AG04450 (cell line): ENCODE measurements at regions not wholly inside any gene's neighbourhood (a gene's known extent, or its start where the extent isn't known, plus 50 kb on each side); places are given as distances from the start of the nearest gene placed in this dataset.

ENCODE experiments used
- CTCF ChIA-PET: fragments of 300-600, 350-600 bp; formaldehyde crosslinking; extraction: SDS; loops from one replicate; lab custom pipeline; 2022; ENCODE audit warnings: antibody characterized with exemption, inconsistent platforms; lab: Charles Lee
- POLR2A ChIA-PET: fragments of 350-600 bp; formaldehyde crosslinking; extraction: SDS; loops from one replicate; lab custom pipeline; 2021; ENCODE audit warnings: antibody characterized with exemption, inconsistent platforms; lab: Yijun Ruan, JAX
- DNase-seq: peaks from one replicate; pipeline ENCODE4 v3.0.0-alpha.2; 2011; ENCODE audit warnings: low read depth, low spot score
- H3K27ac ChIP-seq: one replicate; pipeline ENCODE4 v1.5.1; 2012; ENCODE audit warnings: low read depth, low read length, control low read depth
- H3K27me3 ChIP-seq: one replicate; pipeline ENCODE4 v1.6.0; 2012; ENCODE audit warnings: low read length; ENCODE audit not compliant: control insufficient read depth, insufficient read depth
- H3K4me3 ChIP-seq: 2 replicates; pipeline ENCODE4 v1.5.1; 2011; ENCODE audit warnings: mild to moderate bottlenecking, low read depth, low read length, control low read depth
- H3K9me3 ChIP-seq: 2 replicates; pipeline ENCODE4 v1.5.1; 2012; ENCODE audit warnings: low read length; ENCODE audit not compliant: control insufficient read depth, insufficient read depth
- TF ChIP-seq, protein P1 (sequence below): IDR thresholded peaks from 2 replicates; pipeline ENCODE4 v1.5.1; 2011; ENCODE audit warnings: low read depth, low read length, control low read depth, inconsistent platforms

DNA sequence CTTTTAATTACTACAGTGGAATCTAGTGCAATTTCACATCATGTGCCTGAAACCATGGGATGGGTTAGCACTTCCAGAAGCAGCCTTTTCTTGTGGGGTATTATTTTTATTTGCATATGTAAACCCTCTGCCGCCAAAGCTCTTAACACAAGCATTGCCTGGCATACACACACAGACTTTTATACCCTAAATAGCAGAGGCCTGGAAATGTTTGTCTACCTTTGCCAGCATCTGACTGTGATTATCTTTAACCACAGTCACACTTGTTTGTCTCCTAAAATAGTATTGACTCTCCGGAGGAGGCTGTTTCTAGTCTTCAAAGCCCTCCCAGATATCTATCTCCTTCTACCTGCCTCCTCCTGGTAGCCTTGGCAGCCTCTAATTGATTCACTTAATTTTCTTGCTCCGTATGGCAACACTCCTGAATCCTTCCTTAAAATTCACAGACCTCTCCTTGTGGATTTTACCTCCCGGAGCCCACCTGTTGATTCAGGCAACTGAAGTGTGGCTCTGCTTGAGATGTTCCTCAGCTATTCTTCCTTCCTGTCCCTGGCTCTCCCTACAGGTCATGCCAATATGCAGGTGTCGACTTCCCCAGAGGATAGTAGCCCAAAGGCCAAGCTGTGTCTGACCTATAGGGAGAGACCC, 127.1 kb upstream of the UMPS start:
- H3K4me3 ChIP-seq = no peak overlapping the region
- ChIA-PET POLR2A (no interaction called here), CTCF (interaction anchor here (1.5 kb wide), 1 partner anchor 42 kb away, joined by 4 read pairs; no protein-coding TSS in a partner anchor)

GRCh38 chr3:124605781-124606579, 124.3 kb upstream of the UMPS start:
- ChIA-PET CTCF (interaction anchor here (1.2 to 1.8 kb wide), 2 partner anchors 46 to 83 kb away, joined by 3 to 11 read pairs; no protein-coding TSS in a partner anchor), POLR2A (no interaction called here)
- TF ChIP-seq, protein P1, sequence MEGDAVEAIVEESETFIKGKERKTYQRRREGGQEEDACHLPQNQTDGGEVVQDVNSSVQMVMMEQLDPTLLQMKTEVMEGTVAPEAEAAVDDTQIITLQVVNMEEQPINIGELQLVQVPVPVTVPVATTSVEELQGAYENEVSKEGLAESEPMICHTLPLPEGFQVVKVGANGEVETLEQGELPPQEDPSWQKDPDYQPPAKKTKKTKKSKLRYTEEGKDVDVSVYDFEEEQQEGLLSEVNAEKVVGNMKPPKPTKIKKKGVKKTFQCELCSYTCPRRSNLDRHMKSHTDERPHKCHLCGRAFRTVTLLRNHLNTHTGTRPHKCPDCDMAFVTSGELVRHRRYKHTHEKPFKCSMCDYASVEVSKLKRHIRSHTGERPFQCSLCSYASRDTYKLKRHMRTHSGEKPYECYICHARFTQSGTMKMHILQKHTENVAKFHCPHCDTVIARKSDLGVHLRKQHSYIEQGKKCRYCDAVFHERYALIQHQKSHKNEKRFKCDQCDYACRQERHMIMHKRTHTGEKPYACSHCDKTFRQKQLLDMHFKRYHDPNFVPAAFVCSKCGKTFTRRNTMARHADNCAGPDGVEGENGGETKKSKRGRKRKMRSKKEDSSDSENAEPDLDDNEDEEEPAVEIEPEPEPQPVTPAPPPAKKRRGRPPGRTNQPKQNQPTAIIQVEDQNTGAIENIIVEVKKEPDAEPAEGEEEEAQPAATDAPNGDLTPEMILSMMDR = no peak
- peaks cover 7% of the 10 kb centered on the region for H3K27me3 ChIP-seq
- no peak for DNase-seq
- no peaks in the 10 kb centered on the region for H3K9me3 ChIP-seq
- H3K4me3 ChIP-seq = no peak overlapping the region
- no peak overlapping the region for H3K27ac ChIP-seq

More for the DNA sequence above, 127.1 kb upstream of the UMPS start:
- TF ChIP-seq, protein P1 = no peak
- H3K9me3 ChIP-seq = no peaks in the 10 kb centered on the region
- no peak overlapping the region for H3K27ac ChIP-seq
- H3K27me3 ChIP-seq = peaks cover 9% of the 10 kb centered on the region
- DNase-seq = no peak

DNA sequence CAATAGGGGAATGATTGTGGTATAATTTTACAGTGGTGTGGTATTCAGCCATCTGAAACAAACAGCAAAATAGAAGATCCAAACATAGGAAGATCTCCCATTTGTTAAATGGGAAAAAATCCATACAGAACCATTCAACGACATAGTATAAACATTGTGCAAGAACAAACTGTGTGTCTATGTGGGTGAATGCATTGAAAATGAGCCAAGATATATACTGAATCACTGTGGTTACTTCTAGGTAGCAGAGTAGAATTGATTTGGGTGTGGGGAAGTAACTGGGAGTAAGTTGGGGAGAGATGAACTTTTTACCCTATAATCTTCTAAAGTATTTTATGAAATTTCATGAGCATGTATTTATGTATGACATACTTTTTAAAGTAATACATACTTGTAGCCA, 123.1 kb upstream of the UMPS start:
- H3K27ac ChIP-seq = no peak overlapping the region
- TF ChIP-seq, protein P1 = no peak
- ChIA-PET CTCF (interaction anchor here (1.8 kb wide), 1 partner anchor 82 kb away, joined by 11 read pairs; no protein-coding TSS in a partner anchor), POLR2A (no interaction called here)
- peak; percentile 39 for DNase-seq
- no peaks in the 10 kb centered on the region for H3K9me3 ChIP-seq
- H3K4me3 ChIP-seq = no peak overlapping the region
- peaks cover 7% of the 10 kb centered on the region for H3K27me3 ChIP-seq

DNA sequence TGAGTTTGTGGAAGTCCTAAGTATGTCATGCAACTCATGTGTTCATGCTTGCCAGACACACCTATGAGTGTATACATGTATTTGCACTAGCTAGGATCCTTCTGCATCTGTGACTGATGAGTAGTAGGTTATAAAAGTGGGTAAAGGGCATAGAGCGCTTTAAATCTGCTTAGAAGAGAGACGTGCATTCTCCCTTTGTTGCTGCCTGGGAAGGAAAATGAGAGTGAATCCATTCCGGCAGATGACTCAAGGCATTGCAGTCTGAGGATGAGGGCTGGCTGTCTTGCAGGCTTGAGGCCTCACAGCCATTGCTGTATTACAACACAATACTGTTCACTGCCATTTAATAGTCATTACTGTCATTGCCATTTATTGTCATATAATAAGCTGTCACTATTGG, 120.8 kb upstream of the UMPS start:
- Histone ChIP-seq H3K4me3 (no peak overlapping the region), H3K27me3 (peaks cover 14% of the 10 kb centered on the region), H3K9me3 (no peaks in the 10 kb centered on the region), H3K27ac (no peak overlapping the region)
- DNase-seq = no peak
- TF ChIP-seq, protein P1 = no peak
- CTCF ChIA-PET = no interaction called here
- POLR2A ChIA-PET = no interaction called here

DNA sequence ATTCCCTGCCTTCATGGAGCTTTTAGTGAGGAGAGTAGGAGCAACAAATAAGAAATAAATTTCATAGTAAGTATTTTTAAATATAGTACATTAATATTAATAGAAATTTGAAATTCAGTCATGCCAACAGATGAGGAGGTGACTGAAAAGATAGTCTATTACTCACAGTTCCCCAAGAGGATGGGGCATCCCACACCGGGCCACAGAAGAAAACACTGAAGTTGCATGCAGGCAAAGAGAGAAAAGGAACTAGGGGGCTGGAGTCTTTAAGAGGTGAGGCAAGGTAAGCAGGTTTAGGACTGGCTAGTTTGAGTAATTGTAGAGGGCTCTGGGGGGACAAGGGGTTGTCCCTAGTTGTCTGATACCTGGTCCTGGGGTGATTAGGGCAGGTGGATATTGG, 120.1 kb upstream of the UMPS start:
- Histone ChIP-seq H3K9me3 (no peaks in the 10 kb centered on the region), H3K27ac (no peak overlapping the region), H3K4me3 (no peak overlapping the region), H3K27me3 (peaks cover 14% of the 10 kb centered on the region)
- TF ChIP-seq, protein P1 = no peak
- ChIA-PET POLR2A (no interaction called here), CTCF (no interaction called here)
- DNase-seq = no peak
